GM18858 (cell line): ENCODE measurements at regions not wholly inside any gene's neighbourhood (a gene's known extent, or its start where the extent isn't known, plus 50 kb on each side); places are given as distances from the start of the nearest gene placed in this dataset.

Experiments
- ATAC-seq: cut with Tn5 transposase; IDR thresholded peaks from one replicate; pipeline ENCODE4 v1.9.1; 2021; ENCODE audit not compliant: unreplicated experiment

DNA sequence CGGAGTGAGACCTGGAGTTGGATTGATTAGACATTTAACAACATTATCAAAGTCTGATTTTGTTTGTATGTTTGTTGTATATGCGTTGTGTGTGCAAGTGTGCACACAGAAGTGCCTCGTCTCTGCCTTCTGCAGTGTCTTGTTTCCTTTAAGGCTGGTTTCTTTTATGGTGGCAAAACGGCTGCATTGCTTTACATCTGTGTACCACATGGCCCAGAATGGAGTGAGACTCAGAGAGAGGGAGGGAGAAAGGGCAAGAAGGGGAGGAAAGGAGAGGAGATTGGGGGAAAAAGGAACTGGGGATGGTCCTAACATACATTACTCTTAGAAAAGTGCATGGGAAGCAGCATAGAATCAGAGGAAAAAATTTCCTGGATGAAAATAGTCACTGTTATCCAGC lies 99.7 kb upstream of the WLS start:
- no peak for ATAC-seq

DNA sequence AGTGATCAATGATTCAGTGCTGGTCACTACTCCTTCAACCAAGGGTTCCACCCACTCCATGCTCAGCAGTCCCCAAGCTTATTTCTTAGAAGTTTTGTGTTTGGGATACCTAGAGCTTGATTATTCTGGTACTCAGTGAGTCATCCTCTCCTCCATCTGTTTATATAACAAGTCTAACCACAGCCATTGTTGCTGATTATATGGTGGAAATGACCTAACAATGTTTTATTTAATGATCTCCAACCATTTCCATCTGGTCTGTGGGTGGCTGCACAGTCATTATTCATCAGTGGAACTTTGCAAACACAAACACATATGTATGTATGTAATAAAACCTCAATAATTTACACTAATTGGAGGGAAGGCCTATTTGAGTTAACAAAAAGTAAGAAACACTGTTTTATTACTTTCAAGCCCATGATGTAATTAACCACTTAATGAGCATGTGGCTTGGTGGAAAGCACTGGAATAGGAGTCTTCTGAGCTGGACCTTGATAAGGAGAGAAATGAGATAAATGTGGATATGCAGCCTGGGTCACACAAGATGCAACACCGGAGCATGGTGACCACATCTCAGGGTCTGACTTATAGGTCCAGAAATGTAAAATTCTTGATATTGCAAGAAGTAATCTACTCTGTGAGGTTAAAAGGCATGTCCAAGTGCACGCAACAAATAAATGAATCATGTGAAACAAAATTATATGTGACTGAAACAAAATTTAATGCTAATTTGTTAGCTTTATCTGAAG lies 99.0 kb upstream of the WLS start:
- no peak for ATAC-seq

DNA sequence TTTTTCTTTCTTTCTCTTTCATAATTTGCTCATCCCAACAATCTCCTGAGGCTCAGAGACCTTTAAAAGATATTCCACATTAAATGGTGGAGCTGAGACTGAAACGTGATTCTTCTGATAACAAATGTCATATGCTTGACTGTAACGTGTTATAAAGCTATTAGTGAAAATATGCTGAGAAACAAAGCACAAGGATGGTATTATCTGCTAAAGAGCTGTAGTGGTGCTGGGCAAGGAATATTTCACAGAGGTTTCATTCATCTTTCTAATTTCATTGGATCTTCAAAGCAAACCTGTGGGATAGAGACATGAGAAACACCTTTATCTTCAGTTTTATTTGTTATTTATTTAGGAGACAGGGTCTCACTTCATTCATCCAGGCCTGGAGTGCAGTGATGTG lies 98.1 kb upstream of the WLS start:
- no peak for ATAC-seq

DNA sequence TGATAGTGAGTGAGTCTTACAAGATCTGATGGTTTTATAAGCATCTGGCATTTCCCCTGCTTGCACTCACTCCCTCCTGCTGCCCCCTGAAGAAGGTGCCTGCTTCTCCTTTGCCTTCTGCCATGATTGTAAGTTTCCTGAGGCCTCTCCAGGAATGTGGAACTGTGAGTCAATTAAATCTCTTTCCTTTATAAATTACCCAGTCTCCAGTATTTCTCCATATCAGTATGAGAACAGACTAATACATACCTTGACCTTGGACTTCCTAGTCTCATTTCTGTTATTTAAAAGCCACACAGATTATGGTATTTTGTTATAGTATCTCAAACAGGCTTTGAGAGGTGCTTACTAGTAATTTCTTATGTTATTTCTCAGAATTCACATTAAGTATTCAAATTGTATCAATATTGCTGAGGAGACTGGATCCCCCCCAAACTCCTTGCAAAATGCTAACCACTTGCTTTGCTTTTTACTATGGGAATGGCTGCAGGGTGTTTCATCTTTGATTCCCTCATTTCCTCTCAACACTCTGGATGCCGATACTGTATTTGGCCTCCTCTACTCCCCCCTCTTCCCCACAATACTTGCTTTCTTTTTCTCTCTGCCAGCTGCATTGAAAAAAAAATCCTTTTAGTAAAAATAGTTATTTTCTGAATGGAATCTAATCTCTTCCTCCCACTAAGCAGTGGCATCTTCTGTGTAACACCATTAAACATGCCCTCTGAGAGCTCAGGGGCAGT lies 96.9 kb upstream of the WLS start:
- no peak for ATAC-seq

DNA sequence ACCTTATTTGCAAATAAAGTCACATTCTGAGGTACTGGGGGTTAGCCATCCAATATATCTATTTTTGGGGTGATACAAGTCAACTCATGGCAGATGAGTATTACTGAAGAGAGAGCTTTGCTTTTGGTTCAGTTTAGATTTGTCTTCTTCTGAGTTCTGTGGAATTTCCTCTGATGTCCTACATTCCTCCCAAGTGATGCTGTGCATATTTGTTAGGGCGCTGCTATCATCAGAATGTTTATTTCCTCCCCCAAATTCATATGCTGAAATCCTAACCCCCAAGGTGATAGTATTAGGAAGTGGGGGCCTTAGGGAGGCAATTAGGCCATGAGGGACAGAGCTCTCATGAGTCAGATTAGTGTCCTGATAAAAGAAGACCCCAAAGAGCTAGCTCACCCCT lies 96.2 kb upstream of the WLS start:
- no peak for ATAC-seq

DNA sequence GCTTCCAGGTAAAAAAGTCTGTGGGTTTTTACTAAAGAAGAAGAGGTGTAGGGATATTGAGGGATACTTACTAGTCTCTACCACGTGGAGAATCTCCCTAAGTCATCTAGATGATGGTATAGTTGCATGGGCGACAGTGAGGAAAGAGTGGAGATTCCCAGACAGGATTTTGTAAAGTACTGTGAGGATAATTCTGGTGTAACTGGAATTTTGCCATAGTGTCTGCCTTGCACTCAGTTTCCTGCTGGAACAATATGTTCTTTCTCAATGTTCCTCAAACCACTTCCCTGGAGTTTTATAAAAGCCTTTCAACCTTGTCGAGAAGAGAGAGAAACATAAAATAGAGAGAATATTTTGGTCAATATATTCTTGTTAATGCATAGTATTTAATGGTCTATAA lies 95.1 kb upstream of the WLS start:
- ATAC-seq, result no peak

DNA sequence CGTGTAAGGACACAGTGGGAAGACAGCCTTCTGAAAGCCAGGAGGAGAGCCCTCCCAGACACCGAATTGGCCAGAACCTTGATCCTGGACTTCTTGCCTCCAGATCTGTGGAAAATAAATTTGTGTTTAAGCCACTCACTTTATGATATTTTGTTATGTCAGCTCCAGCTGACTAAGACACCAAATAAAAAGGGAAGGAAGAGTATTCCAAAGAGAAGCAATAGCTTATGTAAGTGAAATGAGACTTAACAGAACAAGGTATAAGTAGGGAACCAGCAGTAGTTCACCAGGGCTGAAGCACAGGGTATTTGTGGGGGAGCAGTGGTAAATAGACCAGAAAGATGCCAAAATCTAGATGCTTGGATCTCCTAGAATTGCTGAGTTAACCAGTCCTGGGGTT lies 94.2 kb upstream of the WLS start:
- ATAC-seq, result no peak

DNA sequence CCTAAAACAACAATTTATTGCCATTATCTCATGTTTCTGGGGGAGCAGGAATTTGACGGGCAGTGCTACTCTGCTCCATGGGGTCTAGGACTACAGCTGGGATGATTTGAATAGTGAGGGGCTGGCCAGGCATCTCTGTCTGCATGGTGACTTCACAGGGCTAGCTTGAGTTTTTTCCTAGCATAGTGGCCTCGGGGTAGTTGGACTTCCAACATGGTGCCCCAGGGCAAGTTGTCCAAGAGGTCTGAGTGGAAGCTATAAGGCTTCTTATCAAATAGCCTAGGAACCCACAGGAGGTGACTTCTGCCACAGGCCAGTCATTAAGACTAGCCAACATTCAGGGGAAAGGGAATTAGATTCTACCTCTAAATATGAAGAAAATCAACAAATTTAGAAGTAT lies 92.0 kb upstream of the WLS start:
- ATAC-seq, result no peak

DNA sequence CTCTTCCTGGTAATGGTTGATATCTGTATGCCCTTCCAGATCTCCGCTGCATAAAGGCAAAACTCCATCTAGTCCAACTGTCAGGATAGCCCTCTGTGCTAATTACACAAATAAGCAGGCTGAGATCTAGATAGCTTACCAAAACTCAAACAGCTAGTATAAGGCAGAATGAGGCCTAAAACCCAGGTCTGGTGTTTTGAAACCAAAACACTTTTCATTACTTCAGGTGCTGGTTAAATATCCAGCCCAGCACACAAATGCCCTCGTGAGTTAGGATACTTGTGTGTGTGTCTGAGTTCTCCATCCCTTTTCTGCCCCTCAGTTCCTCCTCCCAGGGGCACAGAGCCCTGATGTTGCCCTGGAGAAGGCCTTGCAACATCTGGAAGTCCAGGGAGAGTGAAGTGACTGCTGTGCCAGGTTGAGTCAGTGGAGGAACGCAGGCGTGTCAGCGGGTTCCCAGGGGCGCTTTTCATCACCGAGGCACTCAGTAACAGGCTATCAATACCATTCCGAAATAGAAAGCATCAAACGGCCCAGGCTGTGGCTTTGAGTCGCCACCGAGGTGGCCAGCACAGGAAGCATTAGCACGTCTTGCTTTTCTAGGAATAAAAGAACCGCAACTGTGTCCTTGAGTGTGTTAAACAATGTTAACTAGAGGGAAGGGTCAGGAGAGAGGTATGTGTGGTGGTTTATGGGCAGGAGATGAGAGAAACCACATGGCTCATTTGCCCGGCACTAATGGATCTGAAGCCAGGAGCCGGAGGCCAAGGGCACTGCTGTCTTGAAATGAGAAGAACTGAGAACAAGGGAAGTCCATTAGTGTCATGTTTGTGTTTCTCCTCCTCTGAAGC lies 90.7 kb upstream of the WLS start:
- no peak for ATAC-seq

DNA sequence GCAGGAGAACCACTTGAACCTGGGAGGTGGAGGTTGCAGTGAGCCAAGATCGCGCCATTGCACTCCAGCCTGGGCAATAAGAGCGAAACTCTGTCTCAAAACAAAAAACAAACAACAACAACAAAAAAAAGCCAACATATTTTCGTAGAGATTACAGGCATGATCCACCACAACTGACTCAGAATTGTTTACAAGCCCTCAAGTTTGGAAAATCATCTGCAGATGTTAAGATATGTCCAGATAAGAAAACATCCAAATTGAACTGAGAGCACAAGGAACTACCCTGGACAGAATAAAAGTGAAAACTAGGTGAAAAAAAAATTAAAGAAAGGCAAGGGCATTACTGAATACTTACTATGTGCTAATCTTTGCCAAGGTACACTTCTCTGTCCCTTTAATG lies 89.8 kb upstream of the WLS start:
- no peak for ATAC-seq

DNA sequence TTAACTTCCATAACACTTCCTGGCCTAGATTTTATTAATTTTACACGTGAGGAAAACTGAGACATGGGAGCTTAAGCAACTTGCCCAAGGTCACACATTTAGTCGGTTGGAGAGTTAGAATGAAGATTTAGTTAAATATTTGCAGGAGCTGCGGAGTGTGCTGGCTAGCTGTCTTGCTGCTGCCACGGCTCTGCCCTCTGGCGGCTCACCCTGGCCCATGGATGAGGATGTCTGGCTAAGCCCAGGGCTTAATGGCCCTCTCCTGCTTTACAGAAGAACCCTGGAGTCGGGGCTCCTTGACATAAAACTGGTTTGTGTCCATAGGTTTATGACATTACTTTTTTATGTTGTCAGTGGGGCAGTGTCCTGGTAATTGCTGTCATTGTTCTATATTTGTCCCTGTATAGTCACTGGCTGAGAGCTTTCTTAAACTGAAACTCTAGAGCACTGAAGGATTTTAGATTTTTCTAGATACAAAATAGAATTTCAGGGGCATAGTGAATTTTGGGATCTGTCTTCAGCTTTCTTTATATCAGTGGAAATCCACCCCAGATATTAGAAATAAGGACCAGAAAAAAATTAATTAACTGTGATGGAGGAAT lies 88.9 kb upstream of the WLS start:
- no peak for ATAC-seq

DNA sequence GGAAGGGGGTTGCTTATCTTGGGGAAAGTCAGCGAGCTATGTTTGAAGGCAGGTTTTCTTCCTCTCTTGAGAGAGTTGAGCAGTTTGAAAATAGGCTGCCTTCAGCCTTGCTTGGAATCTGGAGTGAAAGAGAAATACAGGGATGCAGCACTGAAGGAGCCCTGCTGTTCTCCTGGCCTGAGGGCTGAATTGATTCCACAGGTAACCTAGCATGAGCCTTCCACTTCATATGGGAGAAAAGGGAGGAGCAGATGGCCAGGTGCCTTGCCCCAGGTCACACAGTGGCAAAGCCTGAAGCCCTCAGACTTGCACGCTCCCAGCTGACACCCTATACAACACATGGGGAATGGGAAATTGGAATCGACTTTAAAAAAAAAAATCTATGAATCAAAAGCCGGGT lies 88.0 kb upstream of the WLS start:
- ATAC-seq, result no peak

DNA sequence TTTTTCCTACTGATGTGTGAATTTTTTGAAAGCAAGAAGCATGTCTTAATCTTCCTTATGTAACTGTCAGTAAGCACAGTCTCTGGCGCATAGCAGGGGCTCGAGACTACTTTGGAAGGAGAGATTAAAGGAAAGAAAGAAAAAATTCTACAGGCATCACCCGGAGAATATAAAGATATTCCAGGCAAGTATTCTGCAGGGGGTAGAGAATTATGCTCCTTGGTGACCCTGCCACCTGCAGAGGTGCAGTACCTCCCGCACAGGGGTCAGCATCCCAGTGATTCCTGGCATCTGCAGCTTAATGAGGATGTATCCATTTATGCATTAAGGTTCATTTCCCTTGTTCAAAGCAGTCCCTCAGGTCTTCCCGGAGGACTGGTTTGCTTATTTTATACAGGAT lies 87.6 kb upstream of the WLS start:
- no peak for ATAC-seq

DNA sequence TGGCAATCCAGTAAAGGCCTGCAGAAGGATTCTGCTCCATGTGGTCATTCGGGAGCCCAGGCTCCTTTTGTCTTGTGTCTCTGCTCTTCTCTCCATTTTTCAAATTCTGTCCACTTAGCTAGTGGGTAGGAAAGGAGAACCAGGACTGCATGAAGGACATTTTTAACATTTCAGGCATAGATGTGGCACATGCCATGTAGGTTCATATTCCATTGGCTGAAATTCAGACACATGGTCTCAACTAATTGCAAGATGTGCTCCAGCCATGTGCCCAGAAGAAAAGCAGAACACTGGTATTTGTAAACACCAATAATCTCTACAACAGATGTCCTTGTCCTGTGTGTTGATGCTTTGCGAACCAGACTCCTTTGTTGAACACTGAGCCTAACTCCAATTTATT lies 85.2 kb upstream of the WLS start:
- ATAC-seq, result no peak

DNA sequence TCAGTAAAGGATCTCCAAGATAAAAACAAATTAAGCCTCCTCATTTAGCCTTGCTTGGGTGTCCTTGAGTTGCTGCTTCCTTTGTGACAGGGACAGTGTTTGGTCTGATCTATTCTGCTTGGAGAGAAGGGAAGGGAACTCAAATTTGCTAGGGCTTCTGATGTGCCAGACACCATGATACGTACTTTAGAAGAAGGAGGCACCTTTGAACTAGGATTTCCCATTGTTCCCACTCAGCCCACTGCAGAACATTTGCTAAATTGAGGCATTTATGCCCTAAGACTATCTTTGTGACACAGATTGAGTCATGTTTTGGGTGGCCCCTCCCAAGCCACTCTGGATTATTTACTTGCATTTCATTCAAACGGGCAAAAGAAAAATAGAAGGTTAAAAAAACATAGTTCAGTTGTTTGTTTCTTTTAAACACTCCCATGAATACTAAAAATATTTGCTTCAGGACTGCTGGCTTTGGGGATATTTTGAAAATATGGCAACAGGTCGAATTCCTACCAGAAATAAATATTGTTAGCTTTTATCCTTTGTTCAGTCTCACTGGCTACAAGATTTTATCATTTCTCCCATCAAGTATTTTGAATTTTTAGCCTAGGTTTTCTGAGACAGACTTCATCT lies 81.9 kb upstream of the WLS start:
- ATAC-seq, result no peak

DNA sequence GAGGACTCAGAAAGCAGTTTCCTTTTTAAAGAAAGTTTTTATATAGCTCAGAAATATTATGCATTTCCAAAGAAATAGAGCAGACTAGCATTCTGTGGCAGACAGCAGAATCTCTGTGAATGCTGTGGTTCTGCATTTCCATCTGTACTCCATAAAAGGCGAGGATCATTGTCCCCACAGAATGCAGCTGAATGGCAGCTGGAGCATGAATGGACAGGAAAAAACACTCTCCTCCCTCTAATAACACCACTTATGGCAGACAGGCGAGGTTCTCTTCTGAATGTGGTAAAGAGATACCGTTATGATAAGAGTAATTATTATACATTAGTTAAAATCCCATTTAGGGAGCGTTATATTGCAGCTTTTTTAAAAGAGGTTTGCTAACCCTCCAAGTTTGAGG lies 81.4 kb upstream of the WLS start:
- no peak for ATAC-seq

DNA sequence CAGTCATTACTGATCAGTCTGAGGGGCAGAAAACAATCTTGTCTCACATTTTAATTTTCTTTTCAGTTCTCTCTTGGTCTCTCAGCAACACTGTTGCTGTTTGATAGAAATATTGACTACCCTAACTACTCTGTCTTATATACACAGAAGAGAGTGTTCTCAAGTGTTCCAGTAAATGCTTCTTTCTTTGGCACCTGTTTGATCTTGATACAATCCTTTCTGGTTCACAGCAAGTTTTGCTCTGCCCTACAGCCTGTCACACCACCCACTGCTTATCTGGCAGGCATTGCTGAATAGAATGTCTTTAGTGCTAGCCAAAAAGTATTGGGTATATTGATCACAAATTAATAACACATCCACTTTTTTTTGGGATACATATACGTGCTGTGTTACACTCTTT lies 75.7 kb upstream of the WLS start:
- ATAC-seq, result no peak

DNA sequence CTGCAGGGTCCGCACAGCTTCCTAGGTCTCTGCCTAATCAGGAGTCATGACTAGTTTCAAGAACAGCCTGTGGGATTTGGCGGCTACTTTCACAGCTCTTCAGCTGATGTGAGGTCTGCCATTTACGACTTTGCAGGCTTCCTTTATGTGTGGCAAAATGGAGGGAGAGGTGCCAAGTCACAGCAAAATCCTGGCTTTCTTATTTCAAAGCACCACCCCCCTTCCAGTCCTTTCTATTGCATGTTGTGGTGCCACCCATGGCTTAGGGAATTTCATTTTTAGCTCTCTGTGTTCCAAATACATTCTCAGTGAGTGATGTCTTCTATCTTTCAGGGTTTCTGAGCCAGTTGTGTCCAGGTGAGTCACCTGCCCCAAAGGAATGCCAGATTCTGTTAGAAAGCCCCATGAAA lies 75.1 kb upstream of the WLS start:
- ATAC-seq, result no peak

DNA sequence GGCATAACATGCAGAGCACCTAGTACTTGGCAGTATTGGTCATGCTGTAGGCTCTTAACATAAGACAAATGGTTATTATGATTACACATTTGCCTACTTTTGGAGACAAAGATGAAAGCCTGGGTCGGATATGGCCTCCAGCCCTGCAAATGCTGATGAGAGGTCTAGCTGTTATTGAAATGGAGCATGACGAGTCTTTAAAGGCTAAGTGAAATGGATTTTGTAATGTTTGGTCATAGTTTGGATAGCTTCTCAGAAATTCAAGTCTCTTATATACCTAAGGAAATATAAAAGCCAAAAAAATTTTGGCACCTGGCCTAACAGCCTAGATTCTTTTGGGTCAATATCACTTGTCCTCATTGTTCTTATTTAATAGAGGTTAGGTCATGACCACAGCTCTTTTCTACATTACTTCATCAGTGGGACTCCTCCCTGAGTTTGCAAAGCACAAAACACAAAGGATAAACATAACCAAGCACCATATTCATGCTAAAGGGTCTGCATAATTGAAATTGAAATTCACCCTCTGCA lies 69.2 kb upstream of the WLS start:
- no peak for ATAC-seq

DNA sequence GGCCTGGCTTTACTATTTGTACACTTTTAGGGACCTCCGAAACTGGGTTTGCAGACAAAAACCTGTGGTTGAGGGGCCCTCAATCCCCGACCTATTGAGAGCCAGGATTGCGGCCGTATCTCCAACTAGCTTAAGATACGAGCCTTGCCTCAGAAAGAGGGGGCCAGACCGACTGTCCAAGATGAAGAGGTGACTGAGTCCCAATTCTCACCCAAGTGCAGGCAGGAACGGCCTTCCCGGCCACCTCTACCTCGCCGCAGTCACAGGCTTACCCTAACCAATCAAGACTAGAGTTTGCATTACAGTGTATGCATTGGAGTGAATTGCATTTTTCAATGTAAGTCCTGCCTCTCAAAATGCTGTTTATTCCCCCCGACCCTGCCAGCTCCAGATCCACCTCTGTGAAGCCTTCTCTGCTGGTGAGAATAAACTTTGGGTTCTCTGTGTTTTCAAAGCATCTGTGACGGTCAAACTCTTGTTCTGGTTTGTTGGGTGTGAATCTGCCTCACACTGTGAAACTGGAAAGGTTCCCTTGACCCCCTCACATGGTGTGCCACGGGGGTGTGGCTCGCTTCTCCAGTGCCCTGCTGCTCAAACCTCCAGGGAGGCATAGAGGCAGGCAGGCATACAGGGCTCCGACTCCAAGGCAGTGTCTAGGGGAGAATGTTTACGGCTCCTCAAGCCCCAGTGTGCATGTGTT lies 62.2 kb upstream of the WLS start:
- ATAC-seq, result no peak
